GM12878 (cell line): ENCODE measurements at regions not wholly inside any gene's neighbourhood (a gene's known extent, or its start where the extent isn't known, plus 50 kb on each side); places are given as distances from the start of the nearest gene placed in this dataset.

ENCODE experiments used
- ATF3 ChIP-seq: IDR thresholded peaks from 2 replicates; pipeline ENCODE4 v1.6.1; 2011; ENCODE audit warnings: low read depth, mild to moderate bottlenecking, low read length, moderate library complexity, borderline replicate concordance; ENCODE audit errors: extremely low read depth
- CHD2 ChIP-seq: IDR thresholded peaks from 2 replicates; pipeline ENCODE4 v1.6.1; 2011; ENCODE audit warnings: low read depth, low read length, improper control_type of control experiment, borderline replicate concordance
- EP300 ChIP-seq, 2 experiments: fragments of 150-350 bp in 1 of 2; IDR thresholded peaks; 2 replicates each; pipeline ENCODE4 v1.6.1; 2011 to 2012; ENCODE audit warnings: low read depth in 2 of 2, low read length in 2 of 2, borderline replicate concordance in 1 of 2, improper control_type of control experiment in 1 of 2, inconsistent platforms in 1 of 2; ENCODE audit not compliant: control insufficient read depth in 1 of 2
- NBN ChIP-seq: fragments of 450-650 bp; IDR thresholded peaks from 2 replicates; pipeline ENCODE4 v1.6.1; 2016
- NR2C2 ChIP-seq: IDR thresholded peaks from 2 replicates; pipeline ENCODE4 v1.6.1; 2011; ENCODE audit warnings: borderline replicate concordance, low read depth; ENCODE audit not compliant: control insufficient read depth, insufficient read length
- POLR2A ChIP-seq: IDR thresholded peaks from 2 replicates; pipeline ENCODE4 v1.6.1; 2011; ENCODE audit warnings: low read depth, mild to moderate bottlenecking, low read length
- RAD21 ChIP-seq: IDR thresholded peaks from 2 replicates; pipeline ENCODE4 v1.6.1; 2011; ENCODE audit warnings: mild to moderate bottlenecking, low read depth, low read length, moderate library complexity; ENCODE audit not compliant: insufficient read depth
- SUPT20H ChIP-seq: IDR thresholded peaks from 2 replicates; pipeline ENCODE4 v1.6.1; 2011; ENCODE audit warnings: low read depth, mild to moderate bottlenecking, low read length, moderate library complexity, borderline replicate concordance; ENCODE audit not compliant: control insufficient read depth
- YY1 ChIP-seq: IDR thresholded peaks from 2 replicates; pipeline ENCODE4 v1.6.1; 2011; ENCODE audit warnings: low read depth, mild to moderate bottlenecking, low read length
- ZNF274 ChIP-seq: IDR thresholded peaks from one replicate; pipeline ENCODE4 v1.8.0; 2011; ENCODE audit not compliant: insufficient read length, insufficient read depth
- TF ChIP-seq, protein P1 (sequence below), 3 experiments: IDR thresholded peaks in 2 of 3; conservative IDR thresholded peaks in 1 of 3; 2 replicates each; pipeline ENCODE4 v1.5.1; 2011; ENCODE audit warnings: low read depth in 3 of 3, low read length in 3 of 3, mild to moderate bottlenecking in 3 of 3, control low read depth in 2 of 3, moderate library complexity in 2 of 3, inconsistent platforms in 1 of 3, mixed read lengths in 1 of 3; ENCODE audit not compliant: control insufficient read depth in 2 of 3, insufficient read depth in 1 of 3; ENCODE audit errors: extremely low read depth in 1 of 3

DNA sequence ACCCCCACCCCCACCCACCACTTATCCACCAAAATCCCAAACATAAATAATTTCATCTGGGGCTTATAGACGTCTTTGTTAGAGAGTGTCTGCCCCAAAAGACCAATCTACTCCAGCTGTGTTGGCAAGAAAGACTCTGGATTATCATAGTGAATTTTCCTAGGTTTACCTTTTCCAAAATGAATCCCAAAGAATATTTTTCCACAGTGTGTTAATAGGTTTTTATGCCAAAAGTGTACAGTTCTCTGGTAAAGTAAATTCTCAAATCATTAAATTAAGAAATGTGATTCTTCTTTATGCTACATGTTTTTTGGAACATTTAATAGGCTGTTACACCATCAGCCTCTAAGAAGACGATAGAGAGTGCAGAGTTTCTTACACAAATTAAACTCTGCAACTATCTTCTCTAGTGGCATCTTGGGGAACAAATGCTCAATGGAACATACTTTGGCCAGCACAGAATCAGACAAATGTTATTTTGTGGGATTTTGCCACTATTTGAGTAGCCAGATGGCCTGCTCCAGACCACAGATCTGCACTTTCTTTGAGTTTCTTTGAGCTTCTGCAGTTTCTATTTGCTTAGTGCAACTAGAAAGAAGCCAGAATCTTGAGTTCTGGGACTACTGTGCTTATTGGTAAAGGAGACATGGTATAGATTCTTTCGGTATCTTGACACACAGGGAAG, 206.0 kb downstream of the KIT start:
- TF ChIP-seq EP300 (IDR thresholded peaks at IDR 0.05; ENCODE audit: borderline replicate concordance in 1 of 2, control insufficient read depth in 1 of 2, low read depth in 2 of 2, low read length in 2 of 2) (no peak), ATF3 (no peak), RAD21 (no peak), YY1 (no peak), POLR2A (no peak), SUPT20H (no peak), NR2C2 (no peak), ZNF274 (no peak), NBN (no peak), CHD2 (no peak)
- TF ChIP-seq, protein P1, sequence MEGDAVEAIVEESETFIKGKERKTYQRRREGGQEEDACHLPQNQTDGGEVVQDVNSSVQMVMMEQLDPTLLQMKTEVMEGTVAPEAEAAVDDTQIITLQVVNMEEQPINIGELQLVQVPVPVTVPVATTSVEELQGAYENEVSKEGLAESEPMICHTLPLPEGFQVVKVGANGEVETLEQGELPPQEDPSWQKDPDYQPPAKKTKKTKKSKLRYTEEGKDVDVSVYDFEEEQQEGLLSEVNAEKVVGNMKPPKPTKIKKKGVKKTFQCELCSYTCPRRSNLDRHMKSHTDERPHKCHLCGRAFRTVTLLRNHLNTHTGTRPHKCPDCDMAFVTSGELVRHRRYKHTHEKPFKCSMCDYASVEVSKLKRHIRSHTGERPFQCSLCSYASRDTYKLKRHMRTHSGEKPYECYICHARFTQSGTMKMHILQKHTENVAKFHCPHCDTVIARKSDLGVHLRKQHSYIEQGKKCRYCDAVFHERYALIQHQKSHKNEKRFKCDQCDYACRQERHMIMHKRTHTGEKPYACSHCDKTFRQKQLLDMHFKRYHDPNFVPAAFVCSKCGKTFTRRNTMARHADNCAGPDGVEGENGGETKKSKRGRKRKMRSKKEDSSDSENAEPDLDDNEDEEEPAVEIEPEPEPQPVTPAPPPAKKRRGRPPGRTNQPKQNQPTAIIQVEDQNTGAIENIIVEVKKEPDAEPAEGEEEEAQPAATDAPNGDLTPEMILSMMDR (IDR thresholded peaks at IDR 0.05 in 2 of 3, conservative IDR thresholded peaks at IDR 0.05 in 1 of 3; ENCODE audit: control insufficient read depth in 2 of 3, extremely low read depth in 1 of 3, insufficient read depth in 1 of 3, low read depth in 3 of 3, low read length in 3 of 3) = no peak
